Thyroid gland (tissue), 4 donors: ENCODE measurements at regions not wholly inside any gene's neighbourhood (a gene's known extent, or its start where the extent isn't known, plus 50 kb on each side); places are given as distances from the start of the nearest gene placed in this dataset.

Experiments used
- POLR2A ChIP-seq, 2 donors: fragments of 450-650 bp; IDR thresholded peaks; one replicate each; pipeline ENCODE4 v1.6.1; 2017; ENCODE audit warnings: antibody characterized with exemption in 2 of 2, mild to moderate bottlenecking in 2 of 2, moderate library complexity in 1 of 2
- TF ChIP-seq, protein P1 (sequence below), 6 experiments: fragments of 200-600 bp in 3 of 6; fragments of 450-650 bp in 3 of 6; sonication (generic) in 3 of 6; IDR thresholded peaks; one replicate each; pipeline ENCODE4 v1.5.1; 2016 to 2019; ENCODE audit warnings: antibody characterized with exemption in 6 of 6, mild to moderate bottlenecking in 2 of 6, inconsistent platforms in 1 of 6, moderate library complexity in 1 of 6

DNA sequence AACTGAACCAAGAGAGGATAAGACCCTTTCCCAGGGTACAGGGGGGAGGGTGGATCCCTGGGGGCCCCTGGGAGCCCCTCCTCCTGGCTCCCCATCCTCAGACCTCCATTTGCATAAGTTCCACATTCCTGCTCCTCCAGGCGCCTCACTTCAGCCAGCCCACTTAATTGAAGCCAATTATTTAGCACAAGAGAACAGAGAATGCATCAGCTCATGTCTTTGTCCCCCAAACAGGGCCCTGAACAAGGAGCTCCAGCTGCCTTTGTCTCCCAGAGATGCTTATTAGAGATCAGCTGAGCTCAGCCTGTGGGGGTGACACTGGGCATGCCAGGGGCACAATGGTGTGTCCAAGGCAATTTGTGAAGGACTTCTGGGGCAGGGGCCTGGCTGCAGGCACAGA is 89.9 kb upstream of the PRDM11 start:
- no peak for TF ChIP-seq POLR2A (IDR thresholded peaks at IDR 0.05)
- TF ChIP-seq, protein P1, sequence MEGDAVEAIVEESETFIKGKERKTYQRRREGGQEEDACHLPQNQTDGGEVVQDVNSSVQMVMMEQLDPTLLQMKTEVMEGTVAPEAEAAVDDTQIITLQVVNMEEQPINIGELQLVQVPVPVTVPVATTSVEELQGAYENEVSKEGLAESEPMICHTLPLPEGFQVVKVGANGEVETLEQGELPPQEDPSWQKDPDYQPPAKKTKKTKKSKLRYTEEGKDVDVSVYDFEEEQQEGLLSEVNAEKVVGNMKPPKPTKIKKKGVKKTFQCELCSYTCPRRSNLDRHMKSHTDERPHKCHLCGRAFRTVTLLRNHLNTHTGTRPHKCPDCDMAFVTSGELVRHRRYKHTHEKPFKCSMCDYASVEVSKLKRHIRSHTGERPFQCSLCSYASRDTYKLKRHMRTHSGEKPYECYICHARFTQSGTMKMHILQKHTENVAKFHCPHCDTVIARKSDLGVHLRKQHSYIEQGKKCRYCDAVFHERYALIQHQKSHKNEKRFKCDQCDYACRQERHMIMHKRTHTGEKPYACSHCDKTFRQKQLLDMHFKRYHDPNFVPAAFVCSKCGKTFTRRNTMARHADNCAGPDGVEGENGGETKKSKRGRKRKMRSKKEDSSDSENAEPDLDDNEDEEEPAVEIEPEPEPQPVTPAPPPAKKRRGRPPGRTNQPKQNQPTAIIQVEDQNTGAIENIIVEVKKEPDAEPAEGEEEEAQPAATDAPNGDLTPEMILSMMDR (IDR thresholded peaks at IDR 0.05) = no peak
